ENCODE measurements at regions not wholly inside any gene's neighbourhood (a gene's known extent, or its start where the extent isn't known, plus 50 kb on each side); places are given as distances from the start of the nearest gene placed in this dataset.
A peak's percentile ranks its signal among the peaks of the same experiment; 100 is the strongest.

- H3K4me3 Mint-ChIP-seq = no peak overlapping the region
- peaks cover 3% of the 10 kb centered on the region for H3K27me3 Mint-ChIP-seq (ENCODE audit: low read depth, poor library complexity)
- no peak overlapping the region for H3K27ac Mint-ChIP-seq
- H3K9me3 Mint-ChIP-seq = peaks cover 11% of the 10 kb centered on the region
- DNase-seq = no peak
- H3K4me1 Mint-ChIP-seq = peaks cover 28% of the 10 kb centered on the region
- H3K36me3 Mint-ChIP-seq (ENCODE audit: low read depth) = no peaks in the 10 kb centered on the region
- no peak for TF ChIP-seq CTCF (IDR thresholded peaks at IDR 0.05)
Measured at GRCh38 chr10:118397391-118397790, 55.3 kb upstream of the FAM204A start.

- TF ChIP-seq CTCF (IDR thresholded peaks at IDR 0.05) = no peak
- H3K4me3 Mint-ChIP-seq = no peak overlapping the region
- no peak overlapping the region for H3K27ac Mint-ChIP-seq
- peaks cover 3% of the 10 kb centered on the region for H3K27me3 Mint-ChIP-seq (ENCODE audit: low read depth, poor library complexity)
- no peak for DNase-seq
- no peaks in the 10 kb centered on the region for H3K9me3 Mint-ChIP-seq
- H3K36me3 Mint-ChIP-seq (ENCODE audit: low read depth) = no peaks in the 10 kb centered on the region
- H3K4me1 Mint-ChIP-seq = peaks cover 28% of the 10 kb centered on the region
Measured at GRCh38 chr10:118395947-118396346, 53.8 kb upstream of the FAM204A start.

- Mint-ChIP-seq H3K4me3 (no peak overlapping the region), H3K27me3 (ENCODE audit: low read depth, poor library complexity) (peaks cover 3% of the 10 kb centered on the region), H3K36me3 (ENCODE audit: low read depth) (no peaks in the 10 kb centered on the region), H3K27ac (no peak overlapping the region), H3K9me3 (peaks cover 12% of the 10 kb centered on the region), H3K4me1 (peaks cover 28% of the 10 kb centered on the region)
- TF ChIP-seq CTCF (IDR thresholded peaks at IDR 0.05) = no peak
- no peak for DNase-seq
Measured at GRCh38 chr10:118394301-118395200, 52.4 kb upstream of the FAM204A start.

- H3K36me3 Mint-ChIP-seq (ENCODE audit: low read depth) = no peaks in the 10 kb centered on the region
- DNase-seq = no peak
- no peak overlapping the region for H3K4me3 Mint-ChIP-seq
- peaks cover 20% of the 10 kb centered on the region for H3K9me3 Mint-ChIP-seq
- no peak for TF ChIP-seq CTCF (IDR thresholded peaks at IDR 0.05)
- peaks cover 7% of the 10 kb centered on the region for H3K27me3 Mint-ChIP-seq (ENCODE audit: low read depth, poor library complexity)
- peak overlapping the region; percentile 4 for H3K27ac Mint-ChIP-seq
- peaks cover 28% of the 10 kb centered on the region for H3K4me1 Mint-ChIP-seq
Measured at GRCh38 chr10:118392761-118393160, 50.6 kb upstream of the FAM204A start.
